Lower leg skin (tissue), 4 donors: ENCODE measurements at regions not wholly inside any gene's neighbourhood (a gene's known extent, or its start where the extent isn't known, plus 50 kb on each side); places are given as distances from the start of the nearest gene placed in this dataset.

ENCODE experiments used
- DNase-seq, 2 donors: peaks; one replicate each; pipeline ENCODE4 v3.0.0-alpha.2; 2019; ENCODE audit warnings: low spot score in 2 of 2
- H3K4me3 ChIP-seq: fragments of 200-600 bp; sonication (generic); 2 replicates; pipeline ENCODE4 v1.5.1; 2017; ENCODE audit warnings: mild to moderate bottlenecking, low read depth; ENCODE audit not compliant: poor library complexity, severe bottlenecking
- POLR2A ChIP-seq, 2 donors: fragments of 450-650 bp; IDR thresholded peaks; one replicate each; pipeline ENCODE4 v1.6.1; 2016 to 2017; ENCODE audit warnings: antibody characterized with exemption in 2 of 2, mild to moderate bottlenecking in 1 of 2, moderate library complexity in 1 of 2
- WGBS, 2 donors: methylation state at CpG; one replicate each; pipeline ENCODE4 v1.1.5; 2018; 5-methylcytosine and 5-hydroxymethylcytosine counted together
- intact Hi-C: fragments of 100-400 bp; cut with DNase I; formaldehyde crosslinking; loops from one replicate; pipeline ENCODE4 v1.15.0; 2023; ENCODE audit warnings: low total_unique reads
- TF ChIP-seq, protein P1 (sequence below), 3 donors: fragments of 450-650 bp; IDR thresholded peaks; one replicate each; pipeline ENCODE4 v1.5.1; 2016; ENCODE audit warnings: antibody characterized with exemption in 3 of 3, mild to moderate bottlenecking in 3 of 3, moderate library complexity in 2 of 3

DNA sequence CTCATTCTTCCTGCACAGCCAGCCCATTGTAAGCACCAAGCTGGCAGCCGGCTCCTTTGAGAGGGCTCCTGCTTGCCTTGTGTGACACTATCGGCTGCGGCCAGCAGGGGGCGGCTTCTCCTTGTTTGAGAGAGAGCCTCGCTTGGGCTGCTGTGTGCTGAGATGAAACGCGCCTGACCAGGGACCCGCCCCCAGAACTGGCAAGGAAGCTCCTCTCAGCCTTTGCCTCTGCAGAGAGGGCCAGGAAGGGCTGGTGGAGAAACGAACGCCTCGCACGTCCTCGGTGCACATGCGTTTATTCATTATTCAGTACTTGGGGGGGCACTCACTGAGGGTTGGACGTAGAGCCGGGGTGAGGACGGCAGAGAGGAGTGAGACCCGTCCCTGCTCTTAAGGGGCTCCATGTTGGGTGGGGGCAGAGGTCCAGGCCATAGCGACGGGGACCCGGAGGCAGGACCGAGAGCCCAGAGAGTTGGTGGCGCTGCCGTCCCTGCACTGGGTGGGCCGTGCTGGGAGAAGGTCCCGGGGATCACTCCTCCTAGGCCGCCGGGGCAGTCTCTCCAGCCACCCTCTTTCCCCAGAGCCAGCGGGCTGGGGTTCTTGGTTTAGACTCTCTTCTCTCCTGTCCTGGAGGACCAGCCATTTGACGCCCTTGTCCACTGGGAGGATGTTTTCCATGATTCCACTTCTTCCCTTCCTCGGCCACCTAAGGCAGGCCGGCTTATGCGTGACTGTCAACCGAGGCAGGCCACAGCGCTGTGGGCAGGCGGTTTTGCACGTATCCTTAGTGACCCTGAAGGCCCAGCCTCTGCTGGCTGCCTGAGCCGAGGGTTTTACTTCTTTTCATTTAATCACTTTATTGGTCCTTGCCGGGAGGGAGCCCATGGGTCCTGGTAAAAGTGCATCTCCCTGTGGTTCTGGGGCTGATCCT lies 174.5 kb downstream of the KATNAL1 start:
- H3K4me3 ChIP-seq, result no peak overlapping the region
- WGBS, 2 donors, result 54 to 56% methylated on average over 39 of the region's 39 CpGs
- DNase-seq, result peak; percentile 97 to 100
- no peak for TF ChIP-seq POLR2A (IDR thresholded peaks at IDR 0.05)
- TF ChIP-seq, protein P1, sequence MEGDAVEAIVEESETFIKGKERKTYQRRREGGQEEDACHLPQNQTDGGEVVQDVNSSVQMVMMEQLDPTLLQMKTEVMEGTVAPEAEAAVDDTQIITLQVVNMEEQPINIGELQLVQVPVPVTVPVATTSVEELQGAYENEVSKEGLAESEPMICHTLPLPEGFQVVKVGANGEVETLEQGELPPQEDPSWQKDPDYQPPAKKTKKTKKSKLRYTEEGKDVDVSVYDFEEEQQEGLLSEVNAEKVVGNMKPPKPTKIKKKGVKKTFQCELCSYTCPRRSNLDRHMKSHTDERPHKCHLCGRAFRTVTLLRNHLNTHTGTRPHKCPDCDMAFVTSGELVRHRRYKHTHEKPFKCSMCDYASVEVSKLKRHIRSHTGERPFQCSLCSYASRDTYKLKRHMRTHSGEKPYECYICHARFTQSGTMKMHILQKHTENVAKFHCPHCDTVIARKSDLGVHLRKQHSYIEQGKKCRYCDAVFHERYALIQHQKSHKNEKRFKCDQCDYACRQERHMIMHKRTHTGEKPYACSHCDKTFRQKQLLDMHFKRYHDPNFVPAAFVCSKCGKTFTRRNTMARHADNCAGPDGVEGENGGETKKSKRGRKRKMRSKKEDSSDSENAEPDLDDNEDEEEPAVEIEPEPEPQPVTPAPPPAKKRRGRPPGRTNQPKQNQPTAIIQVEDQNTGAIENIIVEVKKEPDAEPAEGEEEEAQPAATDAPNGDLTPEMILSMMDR (IDR thresholded peaks at IDR 0.05), result peak in 1 of 3 donors; percentile 88
- intact Hi-C loops, result loop anchor here (10.0 kb wide), 2 partner anchors 332 to 912 kb away; partner anchors contain the start of gene HMGB1

GRCh38 chr13:30129411-30129810 lies 177.9 kb downstream of the KATNAL1 start:
- intact Hi-C loops, result no loop called here
- TF ChIP-seq POLR2A (IDR thresholded peaks at IDR 0.05), result no peak
- TF ChIP-seq, protein P1 (IDR thresholded peaks at IDR 0.05), result no peak
- DNase-seq, result no peak
- H3K4me3 ChIP-seq, result no peak overlapping the region
- 85 to 91% methylated on average over 2 of the region's 2 CpGs for WGBS, 2 donors

DNA sequence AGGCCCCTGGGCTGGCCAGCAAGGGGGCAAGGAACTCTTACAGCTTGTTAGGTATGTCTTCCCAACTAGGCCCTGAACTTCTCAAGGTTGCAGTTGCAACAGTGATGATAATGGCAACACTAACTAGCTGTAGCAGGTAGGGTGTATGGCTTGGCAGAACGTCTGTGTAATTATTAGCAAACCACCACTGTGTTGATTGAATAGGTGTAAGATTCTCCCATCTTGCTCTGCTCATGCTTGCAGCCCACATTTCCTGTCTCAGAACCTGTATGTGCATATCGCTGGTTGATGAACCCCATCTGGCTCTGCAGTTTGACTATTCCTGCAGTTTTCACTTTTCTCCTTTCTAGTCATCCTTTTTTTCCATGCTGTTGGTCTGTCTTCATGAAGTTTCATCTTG lies 178.8 kb downstream of the KATNAL1 start:
- 76 to 83% methylated on average over 2 of the region's 2 CpGs for WGBS, 2 donors
- no peak for DNase-seq
- TF ChIP-seq POLR2A (IDR thresholded peaks at IDR 0.05), result no peak
- TF ChIP-seq, protein P1 (IDR thresholded peaks at IDR 0.05), result no peak
- intact Hi-C loops, result no loop called here
- H3K4me3 ChIP-seq, result no peak overlapping the region

- TF ChIP-seq, protein P1 (IDR thresholded peaks at IDR 0.05), result no peak
- TF ChIP-seq POLR2A (IDR thresholded peaks at IDR 0.05), result no peak
- WGBS, 2 donors, result 77 to 83% methylated on average over 1 of the region's 1 CpG
- DNase-seq, result no peak
- no peak overlapping the region for H3K4me3 ChIP-seq
- intact Hi-C loops, result no loop called here
Measured at GRCh38 chr13:30128095-30128494, 179.3 kb downstream of the KATNAL1 start.

- WGBS, 2 donors, result 80 to 91% methylated on average over 4 of the region's 4 CpGs
Measured at GRCh38 chr13:30126903-30127428, 180.4 kb downstream of the KATNAL1 start.

More at GRCh38 chr13:30126903-30127428, 180.4 kb downstream of the KATNAL1 start:
- intact Hi-C loops, result no loop called here
- no peak for TF ChIP-seq POLR2A (IDR thresholded peaks at IDR 0.05)
- TF ChIP-seq, protein P1 (IDR thresholded peaks at IDR 0.05), result no peak
- no peak overlapping the region for H3K4me3 ChIP-seq
- no peak for DNase-seq
